HG02623 (cell line): ENCODE measurements at regions not wholly inside any gene's neighbourhood (a gene's known extent, or its start where the extent isn't known, plus 50 kb on each side); places are given as distances from the start of the nearest gene placed in this dataset.

Source experiments
- ATAC-seq: cut with Tn5 transposase; IDR thresholded peaks from one replicate; pipeline ENCODE4 v1.9.1; 2021; ENCODE audit warnings: moderate library complexity; ENCODE audit not compliant: unreplicated experiment

DNA sequence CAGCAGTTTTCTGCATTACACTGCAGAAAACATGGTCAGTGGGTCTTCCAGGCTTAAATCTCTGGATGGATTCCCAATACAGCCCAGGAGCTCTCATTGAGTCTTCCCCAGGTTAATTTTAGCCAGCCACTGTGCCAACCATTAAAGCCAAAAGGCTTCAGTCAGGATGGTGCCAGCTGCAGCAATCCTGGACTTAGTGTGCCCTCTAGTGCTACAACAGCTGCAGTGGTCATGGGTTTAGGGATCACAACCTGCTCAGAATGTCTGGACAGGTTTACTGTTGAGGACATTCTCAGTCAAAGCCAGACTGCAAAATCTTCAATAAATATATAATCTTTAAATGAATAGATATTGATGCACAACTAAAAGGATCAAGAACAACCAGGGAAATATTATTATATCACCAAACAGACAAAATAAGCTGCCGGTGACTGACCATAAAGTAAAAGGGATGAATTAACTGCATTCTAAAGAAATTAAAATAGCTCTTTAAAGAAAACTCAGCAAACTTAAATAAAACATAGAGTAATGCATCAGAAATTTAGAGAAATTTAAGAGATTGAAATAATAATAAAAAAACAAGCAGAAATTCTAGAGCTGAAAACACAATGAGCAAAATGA is 639.9 kb downstream of the SPOCK3 start:
- ATAC-seq, result no peak

DNA sequence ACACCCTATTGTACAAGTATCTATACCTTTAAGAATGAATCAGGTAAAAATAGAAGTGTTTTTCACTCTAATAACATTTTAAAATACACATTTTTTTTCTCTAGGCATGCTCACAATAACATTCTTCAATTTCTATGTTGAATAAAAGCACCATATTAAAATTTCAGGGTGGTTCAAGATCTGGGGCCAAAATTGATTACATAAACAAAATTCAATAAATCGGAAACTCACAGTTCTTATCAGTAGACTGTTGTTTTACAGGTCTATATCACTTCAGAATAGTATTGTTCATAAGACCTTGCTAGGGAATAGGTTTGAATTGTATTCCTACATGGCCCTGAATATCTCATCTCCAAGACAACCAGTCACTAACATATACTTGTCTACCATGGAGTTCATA is 634.0 kb downstream of the SPOCK3 start:
- ATAC-seq, result no peak

DNA sequence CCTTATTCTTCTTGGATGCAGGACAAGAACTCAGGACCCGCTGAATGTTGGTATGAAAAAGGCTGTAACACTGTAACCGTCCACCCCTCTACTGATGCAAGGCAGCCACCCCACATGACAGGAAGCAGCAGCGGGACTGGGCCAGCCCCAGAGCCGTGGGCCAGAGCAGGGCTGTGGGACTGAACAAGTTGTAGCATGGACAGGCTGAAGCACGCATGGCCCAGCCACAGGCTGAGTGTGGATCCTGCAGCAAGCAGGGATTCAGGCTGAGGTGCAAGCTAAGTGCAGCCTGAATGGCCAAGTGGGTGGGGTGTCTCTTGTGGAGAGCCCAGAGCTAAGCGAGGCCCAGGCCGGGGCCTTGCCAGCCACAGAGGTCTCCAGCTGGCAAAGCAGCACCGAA is 632.2 kb downstream of the SPOCK3 start:
- no peak for ATAC-seq

GRCh38 chr4:166622425-166622977 is 611.8 kb downstream of the SPOCK3 start:
- no peak for ATAC-seq

DNA sequence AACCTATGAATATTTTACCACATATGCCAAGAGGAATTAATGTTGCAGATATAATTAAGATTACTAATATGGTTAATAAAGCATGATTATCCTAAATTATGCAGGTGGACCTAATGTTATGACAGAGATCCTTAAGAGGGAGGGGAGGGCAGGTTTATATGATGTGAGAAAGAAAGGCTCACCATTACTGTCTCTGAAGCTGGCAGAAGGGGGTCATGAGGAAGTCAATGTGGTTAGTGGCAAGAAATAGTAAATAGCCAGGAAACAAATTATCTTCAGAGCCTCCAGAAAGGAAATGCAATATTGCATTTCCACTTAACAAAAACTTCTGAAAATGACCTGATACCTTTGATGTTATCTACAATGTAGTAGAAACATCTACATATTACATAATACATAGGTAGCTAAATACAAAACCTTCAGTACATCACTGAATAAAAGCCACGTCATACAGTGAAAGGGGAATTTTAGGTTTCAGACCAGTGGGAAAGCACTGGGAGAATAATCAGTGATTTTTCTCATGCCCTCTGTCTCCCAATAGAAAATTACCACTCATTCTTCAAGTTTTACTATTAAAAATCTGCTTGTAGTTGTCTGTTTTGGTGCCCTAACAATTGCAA is 609.2 kb downstream of the SPOCK3 start:
- ATAC-seq, result peak; percentile 46

GRCh38 chr4:166628454-166628853 is 605.8 kb downstream of the SPOCK3 start:
- ATAC-seq, result no peak

DNA sequence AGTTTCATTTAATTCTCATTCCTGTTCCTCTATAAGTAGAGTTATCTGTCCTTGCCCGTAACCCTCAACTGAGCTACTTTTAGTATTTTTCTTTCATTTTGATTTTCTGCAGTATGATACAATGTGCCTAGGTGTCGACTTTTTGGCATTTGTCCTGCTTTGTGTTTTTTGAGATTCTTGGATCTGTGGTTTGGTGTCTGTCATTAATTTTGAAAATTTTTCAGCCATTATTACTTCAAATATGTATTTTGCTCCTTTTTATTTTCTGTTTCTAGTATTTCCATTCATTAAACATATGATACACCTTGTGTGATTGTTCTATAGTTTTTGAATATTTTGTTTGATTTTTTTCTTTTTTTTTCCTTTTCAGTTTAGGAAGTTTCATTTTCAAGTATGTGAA is 598.9 kb downstream of the SPOCK3 start:
- ATAC-seq, result no peak

DNA sequence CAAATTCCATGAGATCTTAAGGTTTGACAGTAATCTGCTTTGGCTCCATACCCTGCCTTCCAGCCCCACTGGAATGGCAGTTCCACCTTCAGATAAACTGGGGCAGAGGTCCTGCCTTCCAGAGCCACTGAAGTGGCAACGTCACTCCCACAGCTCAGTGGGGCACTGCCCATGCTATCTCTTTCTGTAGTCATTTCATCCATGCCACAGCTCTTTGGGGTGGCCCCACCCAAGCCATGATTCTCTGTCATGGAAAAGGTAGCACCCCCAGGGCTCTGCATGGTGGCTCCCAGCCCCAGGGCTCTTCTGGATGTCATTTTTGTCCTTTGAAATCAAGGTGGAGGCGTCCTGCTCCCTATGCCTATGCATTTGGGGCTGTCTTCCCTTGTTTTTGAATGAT is 596.5 kb downstream of the SPOCK3 start:
- ATAC-seq, result no peak

DNA sequence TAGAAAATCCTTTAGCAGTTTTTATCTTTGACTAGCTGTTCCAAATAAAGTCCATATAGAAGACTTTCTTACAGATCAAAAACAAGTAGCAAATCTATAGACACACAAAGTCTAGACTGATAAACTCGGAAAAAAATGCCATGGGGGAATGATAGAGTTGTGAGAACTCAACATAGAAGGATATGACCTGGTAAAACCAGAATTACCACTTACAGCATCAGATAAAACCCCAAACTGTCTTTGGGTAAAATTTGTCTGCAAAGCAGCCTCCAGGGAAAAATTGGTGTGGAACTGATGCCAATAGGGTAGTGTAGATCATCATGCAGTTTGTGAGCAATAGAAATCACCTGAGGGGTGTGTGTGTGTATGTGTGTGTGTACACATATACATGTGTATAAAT is 579.1 kb downstream of the SPOCK3 start:
- no peak for ATAC-seq

DNA sequence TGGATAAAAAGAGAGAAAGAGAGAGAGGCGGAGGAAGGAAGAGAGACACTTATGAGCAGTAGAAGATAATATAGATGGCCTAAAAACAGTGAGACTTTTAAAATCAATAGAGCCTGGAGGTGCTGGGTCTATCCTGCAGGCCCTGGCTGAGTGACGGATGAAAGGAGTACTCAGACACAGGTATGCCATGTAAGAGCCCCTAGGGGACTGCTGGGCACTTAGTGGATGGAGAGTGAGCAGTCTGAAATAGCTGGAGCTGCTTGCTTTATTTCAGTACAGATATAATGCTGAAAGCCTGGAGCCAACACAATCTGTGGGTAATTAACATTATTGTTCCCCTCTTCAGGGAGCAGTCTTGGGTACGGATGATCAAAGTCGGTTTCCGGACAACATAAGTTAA is 578.6 kb downstream of the SPOCK3 start:
- ATAC-seq, result no peak

DNA sequence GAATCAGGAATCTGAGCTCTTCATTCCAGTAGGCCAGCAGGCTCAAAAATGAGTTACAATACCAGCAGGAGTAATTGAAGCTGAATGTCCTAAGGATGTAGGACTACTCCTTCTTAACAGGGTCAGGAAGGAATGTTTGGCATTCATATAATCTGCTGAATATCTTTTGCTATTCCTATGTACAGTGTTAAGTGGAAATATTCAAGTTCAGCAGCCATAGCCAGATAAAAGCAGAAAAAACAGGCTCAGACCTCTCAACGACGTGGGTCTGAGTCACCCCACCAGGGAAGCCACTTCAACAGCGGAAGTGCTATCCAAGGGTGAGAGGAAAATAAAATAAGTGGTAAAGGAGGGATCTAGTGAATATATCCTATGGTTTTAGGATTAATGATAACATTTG is 577.0 kb downstream of the SPOCK3 start:
- ATAC-seq, result no peak

GRCh38 chr4:166658585-166658984 is 575.7 kb downstream of the SPOCK3 start:
- ATAC-seq, result no peak

GRCh38 chr4:166662266-166662843 is 571.9 kb downstream of the SPOCK3 start:
- peak; percentile 94 for ATAC-seq

DNA sequence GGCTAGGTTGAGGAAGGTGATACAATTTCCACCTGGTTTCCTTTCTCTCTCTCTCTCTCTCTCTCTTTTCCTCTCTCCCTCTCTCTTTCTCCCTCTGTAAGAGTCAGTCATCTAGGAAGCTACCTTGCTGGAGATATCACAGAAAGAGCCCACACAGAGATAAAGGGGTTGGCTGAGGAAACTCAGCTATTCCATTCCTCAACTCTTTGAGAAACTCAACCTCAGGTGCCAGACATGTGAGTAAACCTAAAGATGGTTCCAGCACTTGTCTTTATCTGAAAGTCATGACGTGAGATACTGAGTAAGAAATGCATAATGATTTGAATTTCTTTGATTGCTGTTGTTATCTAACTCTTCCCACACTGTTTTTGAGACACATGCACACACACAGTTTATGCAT is 564.0 kb downstream of the SPOCK3 start:
- ATAC-seq, result no peak

- no peak for ATAC-seq
Measured at GRCh38 chr4:166673911-166674310, 560.4 kb downstream of the SPOCK3 start.

- no peak for ATAC-seq
Measured at GRCh38 chr4:166675411-166675810, 558.9 kb downstream of the SPOCK3 start.

DNA sequence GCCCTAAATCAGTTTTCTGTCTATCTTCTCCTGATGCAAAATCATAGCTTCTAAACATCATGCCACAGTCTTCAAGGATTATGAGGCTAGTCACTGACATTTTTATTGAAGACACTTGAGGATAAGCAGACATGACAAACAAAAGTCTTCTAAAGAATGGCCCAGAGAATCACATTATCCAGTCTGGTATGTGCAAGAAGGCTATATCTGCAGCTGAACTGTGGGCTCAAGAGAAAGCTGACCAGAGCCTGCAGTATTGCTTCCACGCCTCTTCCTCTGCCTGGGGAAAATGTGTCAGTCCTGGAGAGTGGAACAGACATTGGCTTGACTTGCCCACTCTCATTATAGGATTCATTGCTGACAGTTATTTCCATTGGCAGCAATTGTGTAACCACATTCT is 553.5 kb downstream of the SPOCK3 start:
- ATAC-seq, result no peak

- no peak for ATAC-seq
Measured at GRCh38 chr4:166682200-166682599, 552.1 kb downstream of the SPOCK3 start.
